ENCODE measurements at regions not wholly inside any gene's neighbourhood (a gene's known extent, or its start where the extent isn't known, plus 50 kb on each side); places are given as distances from the start of the nearest gene placed in this dataset.

DNA sequence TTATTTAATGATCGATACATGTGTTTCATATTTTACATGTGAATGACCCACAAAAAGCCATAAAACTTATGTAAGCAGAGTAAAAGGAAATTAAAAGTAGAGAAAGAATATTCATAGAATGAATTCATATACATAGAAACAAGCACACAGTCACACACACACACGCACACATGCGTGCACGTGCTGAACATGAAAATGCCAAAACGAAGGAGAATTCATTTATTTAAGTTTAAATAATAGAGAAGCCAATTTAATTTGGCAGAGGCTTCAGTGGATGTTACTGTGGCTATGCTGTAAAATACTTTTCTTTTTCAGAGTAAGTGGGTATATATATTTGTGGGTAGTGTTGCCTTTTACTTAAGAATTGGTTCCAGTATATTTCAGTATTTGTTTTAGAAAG lies 145.0 kb upstream of the C21orf91 start:
- TF ChIP-seq ZSCAN12 (CRISPR knock-in tag; IDR thresholded peaks at IDR 0.05) (no peak), GMEB1 (CRISPR knock-in tag; IDR thresholded peaks at IDR 0.05; ENCODE audit: borderline replicate concordance) (no peak), MEIS1 (CRISPR knock-in tag; IDR thresholded peaks at IDR 0.05; ENCODE audit: borderline replicate concordance) (no peak), KDM1A (CRISPR knock-in tag; IDR thresholded peaks at IDR 0.05) (no peak), ZHX1 (CRISPR knock-in tag; IDR thresholded peaks at IDR 0.05; ENCODE audit: low read depth) (no peak), ZBTB33 (CRISPR knock-in tag; IDR thresholded peaks at IDR 0.05) (no peak), FOXM1 (CRISPR knock-in tag; IDR thresholded peaks at IDR 0.05) (no peak), ZNF777 (CRISPR knock-in tag; IDR thresholded peaks at IDR 0.05) (no peak), CTCF (CRISPR knock-in tag; IDR thresholded peaks at IDR 0.05) (no peak)
- TF ChIP-seq, protein P1, sequence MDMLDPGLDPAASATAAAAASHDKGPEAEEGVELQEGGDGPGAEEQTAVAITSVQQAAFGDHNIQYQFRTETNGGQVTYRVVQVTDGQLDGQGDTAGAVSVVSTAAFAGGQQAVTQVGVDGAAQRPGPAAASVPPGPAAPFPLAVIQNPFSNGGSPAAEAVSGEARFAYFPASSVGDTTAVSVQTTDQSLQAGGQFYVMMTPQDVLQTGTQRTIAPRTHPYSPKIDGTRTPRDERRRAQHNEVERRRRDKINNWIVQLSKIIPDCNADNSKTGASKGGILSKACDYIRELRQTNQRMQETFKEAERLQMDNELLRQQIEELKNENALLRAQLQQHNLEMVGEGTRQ (IDR thresholded peaks at IDR 0.05; ENCODE audit: low read depth, low read length) = no peak
- TF ChIP-seq, protein P1 (CRISPR knock-in tag; IDR thresholded peaks at IDR 0.05; ENCODE audit: borderline replicate concordance) = no peak
- TF ChIP-seq, protein P2, sequence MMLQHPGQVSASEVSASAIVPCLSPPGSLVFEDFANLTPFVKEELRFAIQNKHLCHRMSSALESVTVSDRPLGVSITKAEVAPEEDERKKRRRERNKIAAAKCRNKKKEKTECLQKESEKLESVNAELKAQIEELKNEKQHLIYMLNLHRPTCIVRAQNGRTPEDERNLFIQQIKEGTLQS (CRISPR knock-in tag; IDR thresholded peaks at IDR 0.05) = no peak

All from HepG2 (cell line).